GM12874 (cell line): ENCODE measurements at regions not wholly inside any gene's neighbourhood (a gene's known extent, or its start where the extent isn't known, plus 50 kb on each side); places are given as distances from the start of the nearest gene placed in this dataset.

Source experiments
- TF ChIP-seq, protein P1 (sequence below): IDR thresholded peaks from 2 replicates; pipeline ENCODE4 v1.5.1; 2011; ENCODE audit warnings: low read depth, mild to moderate bottlenecking, control low read depth, low read length, moderate library complexity; ENCODE audit not compliant: insufficient read depth

DNA sequence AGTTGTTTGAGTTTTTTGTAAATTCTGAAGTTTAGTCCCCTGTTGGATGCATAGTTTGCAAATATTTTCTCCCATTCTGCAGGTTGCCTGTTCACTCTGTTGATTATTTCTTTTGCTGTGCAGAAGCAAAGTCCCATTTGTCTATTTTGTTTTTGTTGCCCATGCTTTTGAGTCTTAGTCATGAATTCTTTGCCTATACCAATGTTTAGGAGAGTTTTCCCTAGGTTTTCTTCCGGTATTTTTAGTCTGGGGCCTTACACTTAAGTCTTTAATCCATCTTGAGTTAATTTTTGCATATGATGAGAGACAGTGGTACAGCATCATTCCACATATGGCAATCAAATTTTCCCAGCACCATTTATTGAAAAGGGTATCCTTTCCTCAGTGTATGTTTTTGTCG, 405.8 kb upstream of the RPS6KA3 start:
- TF ChIP-seq, protein P1, sequence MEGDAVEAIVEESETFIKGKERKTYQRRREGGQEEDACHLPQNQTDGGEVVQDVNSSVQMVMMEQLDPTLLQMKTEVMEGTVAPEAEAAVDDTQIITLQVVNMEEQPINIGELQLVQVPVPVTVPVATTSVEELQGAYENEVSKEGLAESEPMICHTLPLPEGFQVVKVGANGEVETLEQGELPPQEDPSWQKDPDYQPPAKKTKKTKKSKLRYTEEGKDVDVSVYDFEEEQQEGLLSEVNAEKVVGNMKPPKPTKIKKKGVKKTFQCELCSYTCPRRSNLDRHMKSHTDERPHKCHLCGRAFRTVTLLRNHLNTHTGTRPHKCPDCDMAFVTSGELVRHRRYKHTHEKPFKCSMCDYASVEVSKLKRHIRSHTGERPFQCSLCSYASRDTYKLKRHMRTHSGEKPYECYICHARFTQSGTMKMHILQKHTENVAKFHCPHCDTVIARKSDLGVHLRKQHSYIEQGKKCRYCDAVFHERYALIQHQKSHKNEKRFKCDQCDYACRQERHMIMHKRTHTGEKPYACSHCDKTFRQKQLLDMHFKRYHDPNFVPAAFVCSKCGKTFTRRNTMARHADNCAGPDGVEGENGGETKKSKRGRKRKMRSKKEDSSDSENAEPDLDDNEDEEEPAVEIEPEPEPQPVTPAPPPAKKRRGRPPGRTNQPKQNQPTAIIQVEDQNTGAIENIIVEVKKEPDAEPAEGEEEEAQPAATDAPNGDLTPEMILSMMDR = no peak

- TF ChIP-seq, protein P1 = no peak
Observed at GRCh38 chrX:20670611-20671010, 403.9 kb upstream of the RPS6KA3 start.

GRCh38 chrX:20668550-20668949, 401.8 kb upstream of the RPS6KA3 start:
- TF ChIP-seq, protein P1 = no peak

DNA sequence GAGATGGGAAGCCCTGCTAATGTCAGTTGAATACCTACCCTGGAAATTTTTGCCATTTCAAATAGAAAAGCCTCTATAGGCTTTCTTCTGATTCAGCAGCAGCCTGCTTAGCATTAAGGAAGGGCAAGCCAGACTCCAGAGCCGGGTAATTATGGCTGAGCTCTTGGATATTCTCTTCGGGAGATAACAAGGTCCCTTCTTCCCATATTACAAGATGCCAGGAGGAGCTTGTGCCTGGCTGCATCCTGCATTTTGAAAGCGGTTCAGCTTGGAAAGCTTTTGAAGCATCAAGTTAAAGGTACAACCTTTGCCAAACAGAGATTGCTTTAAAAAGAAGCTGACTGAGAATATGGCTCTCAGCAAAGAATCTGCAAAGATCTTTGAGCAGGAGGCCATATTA, 399.6 kb upstream of the RPS6KA3 start:
- TF ChIP-seq, protein P1 = no peak

DNA sequence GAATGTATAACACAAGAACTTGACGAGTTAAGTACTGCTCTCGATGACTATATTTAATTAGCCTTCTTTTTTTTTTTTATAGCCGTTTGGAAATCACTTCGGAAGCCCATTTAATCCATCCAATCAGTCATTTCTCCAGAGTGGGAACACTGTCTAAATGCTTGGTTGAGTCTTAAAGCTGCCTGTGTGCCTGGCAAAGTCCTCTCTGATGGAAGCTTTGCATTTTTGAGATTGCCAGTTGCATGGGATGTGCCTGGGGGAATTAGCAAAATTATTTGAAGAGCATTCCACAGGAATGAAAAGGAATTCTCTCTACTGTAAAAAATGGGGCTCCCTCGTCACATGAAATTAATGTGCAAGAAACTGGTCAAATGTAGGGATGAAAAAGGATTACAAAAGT, 398.8 kb upstream of the RPS6KA3 start:
- TF ChIP-seq, protein P1 = no peak

- TF ChIP-seq, protein P1 = no peak
Observed at GRCh38 chrX:20664774-20665173, 398.1 kb upstream of the RPS6KA3 start.

DNA sequence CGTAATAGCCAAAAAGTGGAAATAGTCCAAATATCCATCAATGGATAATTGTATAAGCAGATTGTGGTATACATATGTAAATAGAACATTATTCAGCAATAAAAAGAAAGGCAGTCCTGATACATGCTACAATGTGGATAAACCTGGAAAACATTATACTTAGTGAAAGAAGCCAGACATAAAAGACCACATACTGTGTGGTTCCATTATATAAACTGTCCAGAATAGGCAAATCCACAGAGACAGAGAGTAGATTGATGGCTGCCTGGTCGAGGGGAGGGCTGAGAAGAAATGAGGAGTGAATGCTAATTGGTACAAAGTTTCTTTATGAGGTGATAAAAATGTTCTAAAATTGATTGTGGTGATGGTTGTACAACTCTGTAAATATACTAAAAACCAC, 397.4 kb upstream of the RPS6KA3 start:
- TF ChIP-seq, protein P1 = no peak

- TF ChIP-seq, protein P1 = no peak
Observed at GRCh38 chrX:20663336-20663735, 396.6 kb upstream of the RPS6KA3 start.
